Iris pigment epithelial cell (primary cell): ENCODE measurements at regions not wholly inside any gene's neighbourhood (a gene's known extent, or its start where the extent isn't known, plus 50 kb on each side); places are given as distances from the start of the nearest gene placed in this dataset.

Experiments used
- DNase-seq: peaks from one replicate; pipeline ENCODE4 v3.0.0-alpha.2; 2011; ENCODE audit warnings: low read depth

DNA sequence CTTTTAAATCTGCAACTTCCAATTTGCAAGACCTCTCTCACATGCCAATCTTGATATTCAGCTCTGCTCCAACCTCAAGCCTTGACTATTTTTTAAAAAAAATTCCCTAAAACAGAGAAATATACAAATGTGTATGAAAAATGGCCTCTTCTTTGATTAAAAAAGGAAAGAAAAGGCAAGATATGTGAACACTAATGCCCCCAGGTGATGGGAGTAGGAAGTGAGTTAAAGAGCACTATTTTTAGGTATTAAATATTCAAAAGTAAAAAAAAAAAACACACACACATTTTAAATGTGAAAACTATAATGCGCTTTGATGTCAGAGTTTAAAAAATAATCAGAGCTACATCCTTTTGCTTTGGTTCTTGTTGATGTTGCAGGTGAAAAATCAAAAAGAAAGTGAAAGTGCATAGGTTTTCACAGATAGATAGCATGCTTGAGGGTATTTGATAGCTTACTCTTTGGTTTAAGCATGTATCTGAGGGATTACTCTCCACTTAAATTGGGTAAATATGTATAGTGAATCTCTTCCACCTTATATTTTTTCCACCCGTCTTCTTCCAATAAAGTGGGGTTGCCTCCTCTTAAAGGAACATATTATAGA is 406.0 kb upstream of the POU3F3 start:
- DNase-seq = no peak

GRCh38 chr2:104448661-104449440 is 405.1 kb upstream of the POU3F3 start:
- no peak for DNase-seq

DNA sequence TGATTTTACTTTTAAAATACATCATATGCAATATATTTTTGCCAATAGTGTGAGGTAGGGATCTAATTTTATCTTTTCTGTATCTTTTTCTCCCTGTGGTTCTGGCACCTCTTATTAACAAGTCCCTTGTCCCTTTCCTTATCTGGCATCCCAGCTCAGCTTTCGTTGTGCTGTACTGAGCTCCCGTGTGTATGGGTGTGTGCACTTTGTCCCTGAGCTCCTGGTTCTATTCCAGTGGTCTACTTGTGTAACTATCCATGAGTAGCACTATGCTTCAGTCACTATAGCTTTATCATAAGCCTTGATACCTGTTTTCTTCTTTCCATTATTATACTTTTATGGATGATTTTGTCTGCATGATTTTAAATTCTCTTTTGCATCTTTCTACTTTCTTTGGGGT is 401.4 kb upstream of the POU3F3 start:
- no peak for DNase-seq

DNA sequence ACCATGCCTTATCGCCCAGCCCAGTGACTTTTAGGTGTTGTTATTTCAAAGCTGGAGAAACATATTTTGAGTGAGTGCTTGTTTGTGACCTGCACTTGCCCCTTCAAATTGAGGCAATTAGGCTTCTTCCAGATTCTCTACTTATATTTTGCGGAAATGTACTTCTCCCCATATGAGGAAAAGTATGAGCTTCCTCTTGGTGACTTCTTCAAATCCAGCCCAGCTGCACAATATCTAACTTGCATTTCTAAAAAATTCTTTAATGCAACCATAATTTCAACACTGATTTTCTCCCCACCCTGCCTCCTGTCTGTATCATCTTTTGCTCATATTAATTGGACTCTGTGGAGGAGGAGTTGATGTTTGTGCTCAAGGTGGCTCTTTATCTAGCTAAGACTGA is 391.2 kb upstream of the POU3F3 start:
- DNase-seq = no peak

- no peak for DNase-seq
These were observed 387.9 kb upstream of the POU3F3 start for GRCh38 chr2:104465981-104466380.

- DNase-seq = no peak
These were observed 385.1 kb upstream of the POU3F3 start for GRCh38 chr2:104468846-104469245.

GRCh38 chr2:104472076-104472475 is 381.8 kb upstream of the POU3F3 start:
- no peak for DNase-seq

GRCh38 chr2:104473546-104473945 is 380.4 kb upstream of the POU3F3 start:
- no peak for DNase-seq

- DNase-seq = no peak
These were observed 379.2 kb upstream of the POU3F3 start for GRCh38 chr2:104474716-104475115.

DNA sequence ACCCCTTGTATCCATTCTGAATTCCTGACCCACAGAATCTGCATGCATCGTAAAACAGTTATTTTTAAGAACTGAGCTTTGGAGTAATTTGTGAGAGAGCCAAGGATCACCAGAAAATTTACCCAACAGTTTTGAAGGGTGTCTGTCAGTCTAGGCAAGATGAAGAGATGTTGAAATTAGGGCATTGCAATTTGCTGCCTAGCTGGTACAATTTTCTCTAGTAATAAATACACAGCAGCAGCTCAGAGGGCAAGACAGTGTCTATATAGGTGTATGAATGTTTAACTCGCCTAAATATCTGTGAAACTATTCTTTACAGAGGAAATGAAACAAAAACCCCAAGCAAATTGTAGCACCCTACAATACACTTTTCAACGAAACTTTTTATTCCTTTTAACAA is 377.8 kb upstream of the POU3F3 start:
- no peak for DNase-seq

DNA sequence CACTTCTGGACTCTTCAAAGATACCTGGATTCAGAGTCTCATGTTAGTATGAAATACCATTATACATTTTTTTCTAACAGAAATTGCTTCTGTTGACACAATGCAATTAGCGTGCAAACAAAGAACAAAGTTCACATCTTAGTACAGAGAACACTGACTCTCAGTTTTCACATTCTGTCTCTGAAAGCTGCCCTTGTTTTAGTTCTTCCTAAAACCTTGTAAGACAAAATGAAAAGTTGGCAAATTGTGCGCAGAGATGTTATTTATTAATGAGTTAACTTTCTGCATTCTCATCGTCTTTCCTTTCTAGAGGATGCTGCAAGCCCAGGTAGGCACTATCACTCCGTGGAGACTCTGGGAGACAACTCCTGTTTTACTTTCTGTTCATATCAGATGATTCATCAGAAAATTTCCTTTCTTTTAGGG is 377.3 kb upstream of the POU3F3 start:
- no peak for DNase-seq

GRCh38 chr2:104481341-104481740 is 372.6 kb upstream of the POU3F3 start:
- DNase-seq = no peak

DNA sequence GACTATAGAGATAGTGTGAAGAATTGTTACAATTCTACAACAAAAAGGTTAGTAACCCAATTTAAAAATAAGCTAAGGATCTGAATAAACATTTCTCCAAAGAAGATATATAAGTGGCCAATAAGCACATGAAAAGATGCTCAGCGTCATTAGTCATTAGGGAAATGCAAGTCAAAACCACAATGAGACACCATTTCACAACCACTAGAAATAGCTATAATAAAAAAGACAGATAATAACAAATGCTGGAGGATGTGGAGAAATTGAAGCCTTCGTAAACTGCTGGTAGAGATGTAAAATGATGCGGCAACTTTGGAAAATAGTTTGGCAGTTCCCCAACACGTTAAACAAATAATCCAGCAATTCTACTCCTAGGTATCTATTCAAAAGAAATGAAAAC is 366.5 kb upstream of the POU3F3 start:
- DNase-seq = no peak

DNA sequence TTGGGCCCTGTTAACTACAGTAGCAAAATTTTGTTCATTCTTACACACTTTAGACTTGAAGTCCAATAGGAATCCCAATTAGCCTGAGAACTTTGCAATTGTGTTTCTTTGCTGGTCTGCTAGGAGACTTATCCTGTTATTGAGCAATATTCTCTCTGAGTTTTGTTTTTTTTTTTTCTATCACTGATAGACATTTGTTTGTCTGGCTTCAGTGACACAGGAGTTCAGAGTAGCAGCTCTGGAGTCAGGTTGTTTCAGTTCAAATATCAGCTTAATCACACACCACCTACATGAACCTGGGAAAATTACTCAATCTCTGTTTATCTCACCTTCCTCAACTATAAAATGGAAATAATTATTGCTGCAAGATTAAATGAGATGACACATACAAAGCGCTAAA is 360.2 kb upstream of the POU3F3 start:
- no peak for DNase-seq

- no peak for DNase-seq
These were observed 352.6 kb upstream of the POU3F3 start for GRCh38 chr2:104501342-104501741.

- no peak for DNase-seq
These were observed 352.0 kb upstream of the POU3F3 start for GRCh38 chr2:104501929-104502328.

DNA sequence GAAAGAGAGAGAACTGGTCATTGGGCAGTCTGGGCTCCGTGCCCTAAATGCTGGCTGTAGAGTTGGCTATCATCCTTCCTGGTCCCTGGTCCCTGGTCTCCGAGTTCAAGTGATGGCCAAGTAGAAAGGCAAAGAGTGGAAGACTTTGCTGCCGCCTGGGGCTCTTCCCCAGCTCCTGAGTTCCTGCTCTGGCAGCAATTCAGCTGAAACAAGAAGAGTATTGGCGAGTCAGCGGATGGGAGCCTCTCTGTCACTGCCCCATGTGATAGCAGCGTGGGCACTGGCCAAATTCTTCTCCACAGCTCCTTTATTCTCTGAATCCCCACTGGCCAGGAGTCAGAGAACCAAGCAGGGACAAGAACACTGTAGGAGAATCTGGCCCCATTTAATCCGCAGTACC is 351.0 kb upstream of the POU3F3 start:
- DNase-seq = no peak

DNA sequence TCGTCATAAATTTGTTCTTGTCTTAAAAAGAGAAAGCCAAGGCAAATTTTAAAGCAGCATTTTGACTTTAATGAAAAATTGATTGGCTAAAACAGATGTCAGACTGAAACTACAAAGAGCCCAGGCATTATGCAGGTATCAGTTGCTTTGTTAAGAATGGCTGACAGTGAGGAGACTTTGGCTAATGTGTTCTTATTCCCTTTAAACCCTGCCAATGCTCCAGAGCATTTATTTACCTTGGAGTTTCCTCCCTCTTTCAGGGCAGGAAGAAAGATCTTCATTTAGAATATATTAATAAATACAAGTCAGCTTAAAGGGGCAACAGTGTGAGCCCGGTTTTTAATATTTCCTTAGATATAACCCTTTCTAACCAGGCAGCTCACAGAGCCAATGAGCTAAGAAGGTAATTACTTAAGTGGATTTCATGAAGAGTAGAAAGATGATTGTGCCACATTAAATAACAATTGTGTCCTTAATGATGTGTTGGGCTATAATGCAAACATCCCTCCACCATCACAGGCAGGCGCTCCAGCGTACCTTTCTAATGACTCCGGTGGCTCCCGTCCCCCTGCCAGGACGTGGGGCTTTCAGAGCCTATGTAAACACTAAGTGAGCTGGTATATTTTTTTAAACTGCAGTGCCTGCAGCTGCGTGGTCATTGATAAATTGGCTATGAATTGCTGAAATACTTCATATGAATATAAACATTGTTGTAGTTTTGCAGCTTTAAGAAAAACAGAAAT is 349.4 kb upstream of the POU3F3 start:
- DNase-seq = no peak

DNA sequence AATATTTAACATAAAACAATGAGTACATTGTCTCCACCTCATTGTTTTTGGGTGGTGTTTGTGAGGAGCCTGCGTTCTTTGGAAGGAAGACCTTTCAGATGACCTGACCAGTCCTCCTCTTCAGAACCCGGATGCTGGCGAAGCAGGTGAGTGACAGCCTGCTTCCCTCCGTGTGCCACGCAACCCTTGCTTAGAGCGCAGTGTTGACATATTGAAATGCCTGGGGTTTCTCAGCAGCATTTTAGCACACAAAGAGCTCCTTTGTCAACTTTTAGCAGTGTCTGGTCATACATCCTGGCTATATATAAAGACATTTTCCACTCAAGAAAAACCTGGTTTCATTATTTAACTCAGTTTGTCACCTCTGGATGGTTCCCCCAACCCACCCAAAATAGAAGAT is 335.7 kb upstream of the POU3F3 start:
- no peak for DNase-seq

- DNase-seq = no peak
These were observed 332.7 kb upstream of the POU3F3 start for GRCh38 chr2:104521247-104521646.

- no peak for DNase-seq
These were observed 330.0 kb upstream of the POU3F3 start for GRCh38 chr2:104523921-104524320.

DNA sequence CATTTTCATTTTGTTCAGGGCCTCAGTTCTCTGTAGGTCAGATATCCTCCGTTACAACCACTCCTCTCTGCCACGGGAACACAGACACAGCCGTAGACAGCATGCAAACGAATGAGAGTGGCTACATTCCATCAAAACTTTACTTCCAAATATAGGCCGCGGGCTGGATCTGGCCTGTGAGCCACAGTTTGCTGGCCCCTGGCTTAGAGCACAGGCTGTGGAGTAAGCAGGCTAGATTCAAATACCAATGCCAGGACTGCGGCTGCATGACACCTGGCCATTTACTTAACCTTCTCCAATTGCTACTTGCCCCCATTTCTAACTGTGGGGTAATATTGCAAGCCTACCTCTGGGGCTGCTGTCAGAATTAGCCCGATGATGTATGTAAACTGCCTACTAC is 325.8 kb upstream of the POU3F3 start:
- DNase-seq = no peak

DNA sequence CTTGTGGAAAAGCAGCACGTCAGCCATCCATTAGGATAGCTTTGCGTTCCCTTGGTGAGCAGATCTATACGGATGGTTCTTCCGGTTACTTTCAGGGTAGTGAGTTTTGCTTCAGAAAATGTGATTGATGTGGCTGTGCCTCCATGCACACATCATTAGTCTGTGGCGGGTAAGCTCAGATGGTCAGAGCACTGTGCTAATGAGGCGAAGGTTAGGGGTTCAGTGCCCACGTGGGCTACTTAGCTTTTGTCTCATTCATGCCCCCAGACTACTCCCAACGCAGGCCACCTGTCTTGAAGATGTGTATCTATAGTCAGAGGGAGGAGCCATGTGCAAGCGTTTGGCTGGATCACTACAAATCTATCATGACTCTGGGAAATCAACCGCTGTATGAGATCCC is 322.8 kb upstream of the POU3F3 start:
- no peak for DNase-seq
